Esophagus squamous epithelium (tissue), 5 donors: ENCODE measurements at regions not wholly inside any gene's neighbourhood (a gene's known extent, or its start where the extent isn't known, plus 50 kb on each side); places are given as distances from the start of the nearest gene placed in this dataset.

Experiments used
- DNase-seq: peaks from one replicate; lab custom pipeline; 2025; lab: John Stamatoyannopoulos, UW
- H3K27ac ChIP-seq, 4 donors: fragments of 200-600 bp; sonication (generic); one replicate each; pipeline ENCODE4 v1.5.1; 2016 to 2019; ENCODE audit warnings: mild to moderate bottlenecking in 1 of 4
- H3K27me3 ChIP-seq, 4 donors: fragments of 200-600 bp; sonication (generic); 1 replicate in 3 of 4; 2 replicates in 1 of 4; pipeline versions ENCODE4 v1.5.1 to v1.6.0; 2017 to 2021; ENCODE audit warnings: antibody characterized with exemption in 1 of 4
- H3K36me3 ChIP-seq, 3 donors: fragments of 200-600 bp; sonication (generic); one replicate each; pipeline ENCODE4 v1.5.1; 2016 to 2019
- H3K4me1 ChIP-seq, 3 donors: fragments of 200-600 bp; sonication (generic); one replicate each; pipeline ENCODE4 v1.5.1; 2017 to 2019
- H3K4me3 ChIP-seq, 4 donors: fragments of 200-600 bp; sonication (generic); 1 replicate in 3 of 4; 2 replicates in 1 of 4; pipeline ENCODE4 v1.5.1; 2016 to 2019; ENCODE audit warnings: mild to moderate bottlenecking in 2 of 4, moderate library complexity in 1 of 4
- H3K9me3 ChIP-seq, 3 donors: fragments of 200-600 bp; sonication (generic); one replicate each; pipeline ENCODE4 v1.5.1; 2016 to 2019
- POLR2A ChIP-seq, 4 donors: fragments of 450-650 bp; IDR thresholded peaks; one replicate each; pipeline ENCODE4 v1.6.1; 2017; ENCODE audit warnings: antibody characterized with exemption in 4 of 4, mild to moderate bottlenecking in 4 of 4, moderate library complexity in 3 of 4
- WGBS, 2 donors: methylation state at CpG; one replicate each; pipeline ENCODE4 v1.1.5; 2018; 5-methylcytosine and 5-hydroxymethylcytosine counted together
- intact Hi-C: fragments of 100-400 bp; cut with DNase I; formaldehyde crosslinking; loops from one replicate; pipeline ENCODE4 v1.15.0; 2022
- TF ChIP-seq, protein P1 (sequence below), 6 experiments: fragments of 450-650 bp in 4 of 6; fragments of 200-600 bp in 2 of 6; sonication (generic) in 2 of 6; IDR thresholded peaks; one replicate each; pipeline ENCODE4 v1.5.1; 2016 to 2019; ENCODE audit warnings: antibody characterized with exemption in 6 of 6, mild to moderate bottlenecking in 4 of 6, moderate library complexity in 4 of 6
- donor health status: DM: yes; HTN: yes; CAD: no.

DNA sequence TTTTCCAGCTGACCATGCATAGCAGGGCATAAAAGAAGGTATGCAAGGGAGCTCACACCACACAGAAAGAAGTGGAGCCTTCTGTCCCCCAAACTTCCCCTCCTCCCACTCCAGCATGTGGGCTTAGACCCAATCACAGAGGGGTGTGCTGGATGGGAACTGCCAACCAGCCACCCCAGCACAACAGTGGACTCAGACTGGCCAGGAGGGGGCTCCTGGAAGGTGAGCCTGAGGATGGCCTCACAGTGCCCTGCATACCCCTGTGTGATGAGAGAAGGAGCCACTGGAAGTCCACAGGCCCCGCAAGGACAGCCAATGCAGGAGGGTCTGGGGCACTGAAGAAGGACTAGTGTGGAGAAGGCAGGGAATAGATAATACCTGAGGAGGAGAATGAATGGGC, 106.9 kb upstream of the SERP2 start:
- no peak for DNase-seq
- Histone ChIP-seq H3K36me3 (no peaks in the 10 kb centered on the region), H3K27me3 (no peaks in the 10 kb centered on the region), H3K9me3 (no peaks in the 10 kb centered on the region), H3K4me1 (peaks cover 8 to 32% (median 9%) of the 10 kb centered on the region in 3 donors), H3K4me3 (no peak overlapping the region), H3K27ac (no peak overlapping the region)
- intact Hi-C loops, result no loop called here
- 85 to 88% methylated on average over 1 of the region's 1 CpG for WGBS, 2 donors
- no peak for TF ChIP-seq POLR2A (IDR thresholded peaks at IDR 0.05)

GRCh38 chr13:44267203-44267602, 106.4 kb upstream of the SERP2 start:
- intact Hi-C loops, result no loop called here
- no peaks in the 10 kb centered on the region for H3K36me3 ChIP-seq
- TF ChIP-seq, protein P1, sequence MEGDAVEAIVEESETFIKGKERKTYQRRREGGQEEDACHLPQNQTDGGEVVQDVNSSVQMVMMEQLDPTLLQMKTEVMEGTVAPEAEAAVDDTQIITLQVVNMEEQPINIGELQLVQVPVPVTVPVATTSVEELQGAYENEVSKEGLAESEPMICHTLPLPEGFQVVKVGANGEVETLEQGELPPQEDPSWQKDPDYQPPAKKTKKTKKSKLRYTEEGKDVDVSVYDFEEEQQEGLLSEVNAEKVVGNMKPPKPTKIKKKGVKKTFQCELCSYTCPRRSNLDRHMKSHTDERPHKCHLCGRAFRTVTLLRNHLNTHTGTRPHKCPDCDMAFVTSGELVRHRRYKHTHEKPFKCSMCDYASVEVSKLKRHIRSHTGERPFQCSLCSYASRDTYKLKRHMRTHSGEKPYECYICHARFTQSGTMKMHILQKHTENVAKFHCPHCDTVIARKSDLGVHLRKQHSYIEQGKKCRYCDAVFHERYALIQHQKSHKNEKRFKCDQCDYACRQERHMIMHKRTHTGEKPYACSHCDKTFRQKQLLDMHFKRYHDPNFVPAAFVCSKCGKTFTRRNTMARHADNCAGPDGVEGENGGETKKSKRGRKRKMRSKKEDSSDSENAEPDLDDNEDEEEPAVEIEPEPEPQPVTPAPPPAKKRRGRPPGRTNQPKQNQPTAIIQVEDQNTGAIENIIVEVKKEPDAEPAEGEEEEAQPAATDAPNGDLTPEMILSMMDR (IDR thresholded peaks at IDR 0.05), result no peak
- TF ChIP-seq POLR2A (IDR thresholded peaks at IDR 0.05), result no peak
- no peaks in the 10 kb centered on the region for H3K27me3 ChIP-seq
- no peaks in the 10 kb centered on the region for H3K9me3 ChIP-seq
- no peak for DNase-seq
- no peak overlapping the region for H3K4me3 ChIP-seq
- WGBS, 2 donors, result 93 to 100% methylated on average over 1 of the region's 1 CpG
- peak overlapping the region in 2 of 4 donors; percentile 15 to 59 for H3K27ac ChIP-seq
- H3K4me1 ChIP-seq, result peaks cover 9 to 37% (median 11%) of the 10 kb centered on the region in 3 donors

GRCh38 chr13:44267980-44268379, 105.6 kb upstream of the SERP2 start:
- peak overlapping the region in 3 of 4 donors; percentile 15 to 64 (median 59) for H3K27ac ChIP-seq
- 27 to 38% methylated on average over 4 of the region's 4 CpGs for WGBS, 2 donors

DNA sequence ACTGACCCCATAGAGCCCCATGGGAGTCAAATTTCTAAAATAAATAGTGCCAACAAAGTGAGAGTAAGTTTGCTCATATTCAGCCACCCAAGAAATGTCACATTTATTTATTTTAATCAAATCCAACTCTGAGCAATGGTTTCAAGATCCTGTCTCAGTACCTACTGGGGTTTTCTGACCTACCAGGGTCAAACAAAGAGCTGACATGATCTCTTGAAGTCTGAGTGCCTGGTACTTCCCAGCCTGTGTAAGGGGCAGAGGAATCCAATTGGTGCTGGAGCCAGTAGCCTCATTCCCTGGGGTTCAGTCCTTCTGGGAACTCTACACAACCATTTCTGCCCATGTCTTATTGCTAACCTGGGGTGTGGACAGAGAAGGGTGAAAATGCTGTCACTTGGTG, 104.6 kb upstream of the SERP2 start:
- H3K4me1 ChIP-seq, result peaks cover 9 to 41% (median 14%) of the 10 kb centered on the region in 3 donors
- no peak overlapping the region for H3K4me3 ChIP-seq
- no peak for TF ChIP-seq POLR2A (IDR thresholded peaks at IDR 0.05)
- TF ChIP-seq, protein P1 (IDR thresholded peaks at IDR 0.05), result no peak
- no peaks in the 10 kb centered on the region for H3K27me3 ChIP-seq
- intact Hi-C loops, result no loop called here
- no peaks in the 10 kb centered on the region for H3K9me3 ChIP-seq
- DNase-seq, result no peak
- H3K27ac ChIP-seq, result peak overlapping the region in 3 of 4 donors; percentile 15 to 64 (median 59)
- H3K36me3 ChIP-seq, result no peaks in the 10 kb centered on the region

More at GRCh38 chr13:44267980-44268379, 105.6 kb upstream of the SERP2 start:
- H3K27me3 ChIP-seq, result no peaks in the 10 kb centered on the region
- H3K4me1 ChIP-seq, result peaks cover 9 to 38% (median 12%) of the 10 kb centered on the region in 3 donors
- no peaks in the 10 kb centered on the region for H3K36me3 ChIP-seq
- no peaks in the 10 kb centered on the region for H3K9me3 ChIP-seq
- intact Hi-C loops, result no loop called here
- no peak for TF ChIP-seq POLR2A (IDR thresholded peaks at IDR 0.05)
- TF ChIP-seq, protein P1 (IDR thresholded peaks at IDR 0.05), result no peak
- no peak overlapping the region for H3K4me3 ChIP-seq
- no peak for DNase-seq

DNA sequence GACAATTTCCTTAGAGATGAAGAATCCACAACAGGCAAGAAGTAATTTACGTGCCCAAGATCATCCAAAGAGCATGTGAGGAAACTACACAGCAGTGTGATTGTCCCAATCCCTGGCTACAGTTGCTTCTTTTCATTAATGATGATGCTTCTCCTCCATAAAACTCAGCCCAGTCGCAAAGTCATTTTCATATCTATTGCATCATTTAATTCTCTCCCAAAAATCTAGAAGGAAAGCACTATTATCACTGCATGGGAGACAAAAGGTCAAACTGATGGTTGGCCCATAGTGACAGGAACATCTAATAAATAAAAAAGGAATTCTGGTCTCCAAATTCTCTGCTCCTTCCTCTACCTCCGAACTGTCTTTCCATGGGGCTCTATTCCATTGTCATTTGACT, 103.5 kb upstream of the SERP2 start:
- Histone ChIP-seq H3K27ac (peak overlapping the region in 3 of 4 donors; percentile 81 to 86 (median 83)), H3K9me3 (no peaks in the 10 kb centered on the region), H3K27me3 (no peaks in the 10 kb centered on the region), H3K36me3 (no peaks in the 10 kb centered on the region), H3K4me1 (peaks cover 9 to 53% (median 22%) of the 10 kb centered on the region in 3 donors), H3K4me3 (no peak overlapping the region)
- intact Hi-C loops, result no loop called here
- TF ChIP-seq, protein P1 (IDR thresholded peaks at IDR 0.05), result no peak
- TF ChIP-seq POLR2A (IDR thresholded peaks at IDR 0.05), result no peak
- DNase-seq, result no peak
- 89 to 98% methylated on average over 3 of the region's 3 CpGs for WGBS, 2 donors

- Histone ChIP-seq H3K4me1 (peaks cover 9 to 55% (median 22%) of the 10 kb centered on the region in 3 donors), H3K4me3 (no peak overlapping the region), H3K9me3 (no peaks in the 10 kb centered on the region), H3K27me3 (no peaks in the 10 kb centered on the region), H3K27ac (peak overlapping the region; percentile 54 to 86 (median 82)), H3K36me3 (no peaks in the 10 kb centered on the region)
- intact Hi-C loops, result no loop called here
- 43 to 46% methylated on average over 4 of the region's 4 CpGs for WGBS, 2 donors
- no peak for TF ChIP-seq POLR2A (IDR thresholded peaks at IDR 0.05)
- TF ChIP-seq, protein P1 (IDR thresholded peaks at IDR 0.05), result no peak
- DNase-seq, result no peak
These were observed 102.6 kb upstream of the SERP2 start for GRCh38 chr13:44271031-44271455.
